HUES6 (cell line): ENCODE measurements at regions not wholly inside any gene's neighbourhood (a gene's known extent, or its start where the extent isn't known, plus 50 kb on each side); places are given as distances from the start of the nearest gene placed in this dataset.

Experiments
- H3K27ac ChIP-seq: 2 replicates; pipeline ENCODE4 v1.7.0; 2013; ENCODE audit warnings: low read depth, mild to moderate bottlenecking, low read length, inconsistent platforms
- H3K27me3 ChIP-seq: 2 replicates; pipeline ENCODE4 v1.6.1; 2013; ENCODE audit warnings: low read length; ENCODE audit not compliant: control insufficient read depth, insufficient read depth
- H3K36me3 ChIP-seq: 2 replicates; pipeline ENCODE4 v1.6.1; 2013; ENCODE audit warnings: low read length; ENCODE audit not compliant: control insufficient read depth, insufficient read depth
- H3K4me1 ChIP-seq: 2 replicates; pipeline ENCODE4 v1.6.1; 2013; ENCODE audit warnings: low read length; ENCODE audit not compliant: control insufficient read depth, insufficient read depth
- H3K4me3 ChIP-seq: 2 replicates; pipeline ENCODE4 v1.5.1; 2013; ENCODE audit warnings: low read depth, low read length
- H3K9ac ChIP-seq: one replicate; pipeline ENCODE4 v1.6.1; 2013; ENCODE audit warnings: mild to moderate bottlenecking, low read length
- H3K9me3 ChIP-seq: 2 replicates; pipeline ENCODE4 v1.6.1; 2013; ENCODE audit warnings: low read depth, low read length; ENCODE audit not compliant: control insufficient read depth, insufficient read depth

DNA sequence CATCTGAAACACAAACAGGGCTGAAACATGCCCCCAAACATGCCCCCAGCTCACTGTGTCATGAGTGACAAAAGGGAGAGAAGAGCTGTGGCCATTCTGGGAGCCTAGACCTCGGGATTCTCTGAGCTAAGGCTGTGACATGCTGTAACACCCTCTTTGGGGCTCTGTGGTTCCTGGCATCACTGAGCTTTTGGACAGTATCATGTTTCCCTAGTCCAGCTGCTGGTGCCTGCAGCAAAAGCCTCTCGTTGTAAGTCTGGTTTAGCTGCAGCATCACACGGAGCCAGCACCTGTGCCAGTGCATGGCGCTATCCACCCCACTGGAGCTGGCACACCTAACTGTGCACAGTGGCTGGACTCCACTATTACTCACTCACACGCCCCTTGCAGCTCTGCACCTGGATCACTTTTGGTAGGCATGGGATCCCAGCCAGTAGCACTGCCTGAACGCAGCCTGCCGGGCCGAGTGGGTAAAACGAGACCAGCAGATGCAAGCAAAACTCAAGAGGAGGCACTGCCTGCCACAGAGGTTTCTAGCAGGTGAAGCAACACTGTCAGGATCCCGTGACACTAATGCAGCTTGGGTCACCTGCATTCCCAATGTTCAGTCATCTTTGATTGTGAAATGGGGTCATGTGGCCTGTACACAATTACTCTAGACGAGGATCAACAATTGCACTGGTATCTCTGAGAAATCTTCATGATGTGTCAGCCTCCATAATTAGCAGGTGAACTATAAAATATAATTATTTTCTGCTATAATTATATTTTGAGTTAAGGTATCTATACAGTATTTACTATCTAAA, 547.2 kb downstream of the ZNF804A start:
- Histone ChIP-seq H3K27me3 (no peaks in the 10 kb centered on the region), H3K27ac (no peak overlapping the region), H3K9me3 (no peaks in the 10 kb centered on the region), H3K9ac (no peak overlapping the region), H3K4me1 (no peaks in the 10 kb centered on the region), H3K36me3 (no peaks in the 10 kb centered on the region), H3K4me3 (no peak overlapping the region)

DNA sequence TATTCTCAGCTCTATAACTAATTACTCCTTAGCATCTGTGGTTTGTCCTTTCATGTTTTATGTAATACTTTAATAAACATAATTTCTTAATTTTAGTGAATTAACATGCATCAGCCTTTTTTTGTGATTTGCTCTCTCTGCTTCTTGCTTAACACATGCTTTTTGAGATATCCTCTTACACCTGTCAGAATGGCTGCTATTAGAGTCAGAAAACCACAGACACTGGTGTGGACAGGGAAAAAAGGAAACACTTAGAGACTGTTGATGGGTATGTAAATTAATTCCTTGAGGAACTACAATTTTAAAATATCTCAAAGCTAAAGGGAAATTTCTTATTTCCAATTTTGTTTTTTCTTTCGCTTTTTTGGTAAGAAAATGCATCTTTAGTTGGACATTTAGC, 549.0 kb downstream of the ZNF804A start:
- H3K9me3 ChIP-seq, result no peaks in the 10 kb centered on the region
- no peaks in the 10 kb centered on the region for H3K36me3 ChIP-seq
- no peaks in the 10 kb centered on the region for H3K4me1 ChIP-seq
- H3K27me3 ChIP-seq, result no peaks in the 10 kb centered on the region
- no peak overlapping the region for H3K4me3 ChIP-seq
- H3K27ac ChIP-seq, result no peak overlapping the region
- H3K9ac ChIP-seq, result no peak overlapping the region

DNA sequence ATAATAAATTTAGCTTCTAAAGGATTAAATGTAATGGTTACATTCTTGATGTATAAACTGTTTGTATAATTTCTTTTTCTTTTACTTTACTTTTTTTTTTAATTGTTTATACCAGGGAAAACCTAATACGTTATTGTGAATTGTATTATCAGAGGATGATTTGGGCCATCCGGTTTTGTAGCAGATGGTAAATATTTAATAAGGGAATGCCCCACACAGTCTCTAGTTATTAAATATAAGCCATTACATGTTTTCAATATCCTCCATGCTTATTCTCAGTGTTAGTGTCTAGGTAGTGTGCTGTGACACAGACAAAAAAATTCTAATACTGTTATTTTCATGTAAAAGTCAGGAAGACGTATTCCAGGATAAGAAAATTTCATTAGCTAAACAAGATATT, 553.9 kb downstream of the ZNF804A start:
- no peaks in the 10 kb centered on the region for H3K9me3 ChIP-seq
- no peak overlapping the region for H3K4me3 ChIP-seq
- H3K4me1 ChIP-seq, result no peaks in the 10 kb centered on the region
- no peaks in the 10 kb centered on the region for H3K27me3 ChIP-seq
- no peak overlapping the region for H3K9ac ChIP-seq
- H3K36me3 ChIP-seq, result no peaks in the 10 kb centered on the region
- H3K27ac ChIP-seq, result no peak overlapping the region

DNA sequence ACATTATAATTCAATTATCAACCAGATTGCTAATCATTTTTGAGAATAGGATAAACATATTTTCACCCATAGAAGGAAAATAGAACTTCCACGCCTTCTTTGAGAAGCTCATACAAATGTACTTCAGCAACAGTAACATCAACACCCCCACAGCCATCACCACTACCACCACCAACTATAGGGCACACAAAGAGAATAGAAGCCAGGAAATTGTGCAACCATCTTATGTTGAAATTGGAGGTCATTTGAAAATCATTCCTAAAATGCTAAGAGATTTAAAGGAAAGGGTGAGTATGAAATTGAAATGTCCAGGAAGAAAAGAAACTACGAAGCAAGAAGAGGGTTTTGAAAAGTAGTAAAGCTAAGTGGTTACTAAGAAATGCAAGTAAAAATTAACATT, 563.4 kb downstream of the ZNF804A start:
- no peaks in the 10 kb centered on the region for H3K36me3 ChIP-seq
- no peak overlapping the region for H3K9ac ChIP-seq
- no peak overlapping the region for H3K27ac ChIP-seq
- no peaks in the 10 kb centered on the region for H3K4me1 ChIP-seq
- no peak overlapping the region for H3K4me3 ChIP-seq
- H3K27me3 ChIP-seq, result no peaks in the 10 kb centered on the region
- no peaks in the 10 kb centered on the region for H3K9me3 ChIP-seq

DNA sequence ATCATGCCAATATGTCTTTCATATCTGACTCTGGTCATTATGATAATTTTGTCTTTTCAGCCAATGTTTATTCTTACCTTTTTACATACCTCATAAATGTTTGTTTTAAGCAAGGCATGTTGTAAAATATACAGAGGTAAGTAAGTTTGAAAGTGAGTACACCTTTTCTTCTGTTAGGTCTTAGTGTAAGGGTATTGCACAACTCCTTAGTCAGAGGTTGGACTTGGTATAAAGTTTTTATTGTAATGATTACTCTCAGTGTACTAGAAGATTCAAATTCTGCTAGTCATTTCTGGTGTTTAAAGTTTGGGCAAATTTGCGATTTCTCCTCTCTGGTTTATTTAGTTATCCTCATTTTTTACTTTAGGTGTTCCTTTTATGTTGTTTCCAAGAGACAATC, 564.3 kb upstream of the FSIP2 start:
- no peaks in the 10 kb centered on the region for H3K27me3 ChIP-seq
- H3K4me1 ChIP-seq, result no peaks in the 10 kb centered on the region
- H3K4me3 ChIP-seq, result no peak overlapping the region
- H3K9ac ChIP-seq, result no peak overlapping the region
- H3K9me3 ChIP-seq, result no peaks in the 10 kb centered on the region
- H3K36me3 ChIP-seq, result no peaks in the 10 kb centered on the region
- H3K27ac ChIP-seq, result no peak overlapping the region

DNA sequence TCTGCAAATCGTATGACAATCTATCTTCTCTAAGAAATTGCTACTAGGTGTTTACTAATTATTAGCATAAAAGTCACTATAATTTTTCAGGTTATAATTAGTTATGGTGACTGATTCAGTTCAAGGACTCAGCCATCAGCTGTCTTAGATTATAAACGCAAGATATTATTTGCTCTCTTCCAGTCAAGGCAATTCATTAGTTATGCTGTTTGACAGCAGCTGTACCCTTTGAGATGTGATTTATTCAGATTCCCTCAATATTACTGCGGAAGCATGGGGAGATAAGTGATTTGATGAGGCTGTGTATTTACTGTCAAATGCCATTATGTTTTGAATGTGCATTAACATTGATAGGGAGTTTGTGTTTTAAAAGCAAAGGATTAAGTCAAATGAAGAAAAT, 558.9 kb upstream of the FSIP2 start:
- H3K27ac ChIP-seq, result no peak overlapping the region

DNA sequence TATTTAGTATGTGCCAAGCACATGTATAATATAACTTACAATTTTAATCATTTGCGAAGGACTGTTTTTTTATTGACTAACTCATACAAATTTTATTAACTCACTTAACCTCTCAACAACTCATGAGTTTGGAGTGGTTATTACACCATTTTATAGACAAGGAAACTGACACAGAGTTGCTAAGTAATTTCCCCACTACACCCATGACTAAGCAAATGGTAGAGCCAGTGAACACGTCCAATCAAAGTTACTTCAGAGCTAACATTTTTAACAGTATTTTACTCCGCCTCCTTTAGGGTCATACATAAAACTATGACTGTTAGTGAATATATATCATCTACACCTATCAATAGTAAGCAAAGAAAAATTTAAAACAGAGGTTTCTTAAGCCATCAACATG, 556.7 kb upstream of the FSIP2 start:
- Histone ChIP-seq H3K9me3 (no peaks in the 10 kb centered on the region), H3K9ac (no peak overlapping the region), H3K4me3 (no peak overlapping the region), H3K36me3 (no peaks in the 10 kb centered on the region), H3K27me3 (no peaks in the 10 kb centered on the region), H3K27ac (no peak overlapping the region), H3K4me1 (no peaks in the 10 kb centered on the region)

More for the DNA sequence above, 558.9 kb upstream of the FSIP2 start:
- Histone ChIP-seq H3K9ac (no peak overlapping the region), H3K4me1 (no peaks in the 10 kb centered on the region), H3K27me3 (no peaks in the 10 kb centered on the region), H3K36me3 (no peaks in the 10 kb centered on the region), H3K9me3 (no peaks in the 10 kb centered on the region), H3K4me3 (no peak overlapping the region)

DNA sequence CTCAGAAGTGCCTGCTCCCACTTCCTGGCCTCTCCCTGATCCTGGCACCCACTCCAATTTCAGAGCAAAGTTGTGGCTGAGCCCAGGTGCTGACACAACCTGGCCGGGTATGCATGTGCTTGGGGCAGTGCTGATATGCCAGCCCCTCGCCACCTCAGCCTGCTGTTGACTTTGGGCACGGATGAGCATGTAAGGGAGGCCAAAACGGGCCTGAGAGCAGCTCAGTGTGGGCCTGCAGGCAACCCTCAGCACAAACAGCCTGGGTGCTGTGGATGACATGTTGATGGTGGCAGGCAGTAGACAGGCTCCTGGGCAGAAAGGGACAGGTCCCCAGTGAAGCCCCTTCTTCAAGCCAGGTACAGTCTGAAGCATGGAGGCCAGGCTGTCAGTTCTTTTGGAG, 553.6 kb upstream of the FSIP2 start:
- Histone ChIP-seq H3K4me1 (no peaks in the 10 kb centered on the region), H3K9me3 (no peaks in the 10 kb centered on the region), H3K27me3 (no peaks in the 10 kb centered on the region), H3K36me3 (no peaks in the 10 kb centered on the region), H3K27ac (no peak overlapping the region), H3K4me3 (no peak overlapping the region), H3K9ac (no peak overlapping the region)

DNA sequence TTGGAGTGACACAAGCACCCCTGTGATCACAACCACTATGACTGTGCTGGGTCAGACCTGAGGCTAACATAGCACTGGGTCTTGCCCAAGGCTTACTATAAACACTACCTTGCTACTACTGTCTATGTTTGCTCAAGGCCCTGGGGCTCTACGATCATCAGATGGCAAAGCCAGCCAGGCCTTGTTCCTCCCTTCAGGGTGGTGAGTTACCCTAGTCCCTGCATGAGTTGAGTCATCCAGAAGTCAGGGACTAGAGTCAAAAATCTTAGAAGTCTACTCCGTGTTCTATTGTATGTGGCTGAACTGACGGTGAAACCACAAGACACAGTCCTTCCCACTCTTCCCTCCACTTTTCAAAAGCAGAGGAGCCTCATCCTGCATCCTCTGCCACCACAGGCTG, 551.2 kb upstream of the FSIP2 start:
- Histone ChIP-seq H3K9ac (no peak overlapping the region), H3K27ac (no peak overlapping the region)

DNA sequence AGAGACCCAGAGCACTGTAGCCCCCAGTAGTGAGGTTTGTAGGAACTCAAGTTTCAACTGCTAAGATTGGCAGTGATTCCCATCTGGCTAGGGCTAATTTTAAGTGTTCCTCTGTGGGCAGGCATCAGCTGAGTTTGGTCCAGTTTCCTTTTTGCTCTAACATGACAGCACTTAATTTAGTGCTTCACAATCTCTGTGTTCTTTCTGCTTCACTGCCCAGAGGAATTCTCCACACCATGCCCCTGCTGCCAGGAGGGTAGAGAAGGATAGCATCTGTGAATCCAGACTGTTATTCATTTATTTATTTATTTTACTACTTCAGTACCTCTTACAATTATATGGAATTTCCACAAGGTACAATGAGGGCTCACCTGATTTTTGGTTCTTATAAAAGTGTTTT, 549.9 kb upstream of the FSIP2 start:
- Histone ChIP-seq H3K9me3 (no peaks in the 10 kb centered on the region), H3K9ac (no peak overlapping the region), H3K27ac (no peak overlapping the region), H3K27me3 (no peaks in the 10 kb centered on the region), H3K4me1 (no peaks in the 10 kb centered on the region), H3K4me3 (no peak overlapping the region), H3K36me3 (no peaks in the 10 kb centered on the region)

More for the DNA sequence above, 551.2 kb upstream of the FSIP2 start:
- Histone ChIP-seq H3K9me3 (no peaks in the 10 kb centered on the region), H3K36me3 (no peaks in the 10 kb centered on the region), H3K27me3 (no peaks in the 10 kb centered on the region), H3K4me1 (no peaks in the 10 kb centered on the region), H3K4me3 (no peak overlapping the region)

DNA sequence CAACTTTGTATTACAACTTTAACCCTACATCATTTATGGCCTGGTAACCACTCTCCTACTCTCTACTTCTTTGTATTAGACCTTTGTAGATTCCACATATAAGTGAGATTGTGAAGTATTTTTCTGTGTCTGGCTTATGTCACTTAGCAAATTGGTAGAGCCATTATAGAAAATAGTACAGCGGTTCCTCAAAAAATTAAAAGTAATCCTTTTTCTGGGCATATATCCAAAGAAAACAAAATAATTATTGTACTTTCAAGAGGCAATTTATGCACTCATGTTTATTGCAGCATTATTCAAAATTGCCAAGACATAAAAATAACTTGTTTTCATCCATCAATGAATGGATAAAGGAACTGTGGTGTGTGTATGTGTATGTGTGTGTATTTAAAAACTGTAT, 537.5 kb upstream of the FSIP2 start:
- Histone ChIP-seq H3K27me3 (no peaks in the 10 kb centered on the region), H3K27ac (no peak overlapping the region), H3K4me3 (no peak overlapping the region), H3K9ac (no peak overlapping the region), H3K36me3 (no peaks in the 10 kb centered on the region), H3K9me3 (no peaks in the 10 kb centered on the region), H3K4me1 (no peaks in the 10 kb centered on the region)
